ENCODE measurements at regions not wholly inside any gene's neighbourhood (a gene's known extent, or its start where the extent isn't known, plus 50 kb on each side); places are given as distances from the start of the nearest gene placed in this dataset.

DNA sequence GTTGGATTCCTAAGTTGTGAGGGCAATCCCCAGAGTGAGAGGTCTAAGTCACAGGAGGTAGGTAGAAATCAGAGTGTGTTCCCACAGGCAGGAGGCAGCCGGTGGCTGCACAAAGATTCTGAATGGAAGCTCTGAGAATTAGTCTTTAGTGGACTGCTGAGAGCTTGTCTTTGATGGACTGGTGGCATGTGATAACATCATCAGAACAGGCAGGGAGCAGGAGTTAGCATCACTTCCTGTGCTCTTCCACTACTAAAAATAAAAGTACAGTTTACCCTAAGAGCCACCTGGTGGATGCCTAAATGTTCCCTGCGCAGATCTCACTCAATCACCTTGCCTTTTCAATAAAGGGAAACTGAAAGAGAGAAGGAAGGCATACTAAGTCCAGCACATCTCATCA lies 294.6 kb upstream of the POU3F2 start:
- 67 to 83% methylated on average over 2 of the region's 2 CpGs for WGBS, 2 donors
- no peaks in the 10 kb centered on the region for H3K9me3 ChIP-seq

GRCh38 chr6:98546376-98546775 lies 288.0 kb upstream of the POU3F2 start:
- DNase-seq = no peak
- Histone ChIP-seq H3K4me1 (no peaks in the 10 kb centered on the region), H3K9me3 (no peaks in the 10 kb centered on the region), H3K27ac (no peak overlapping the region), H3K4me3 (no peak overlapping the region), H3K36me3 (no peaks in the 10 kb centered on the region), H3K27me3 (no peaks in the 10 kb centered on the region)
- WGBS, 2 donors = 78% methylated on average over 2 of the region's 2 CpGs
- TF ChIP-seq EP300 (IDR thresholded peaks at IDR 0.05) (no peak), POLR2A (IDR thresholded peaks at IDR 0.05) (no peak), POLR2AphosphoS5 (IDR thresholded peaks at IDR 0.05) (no peak)
- TF ChIP-seq, protein P1, sequence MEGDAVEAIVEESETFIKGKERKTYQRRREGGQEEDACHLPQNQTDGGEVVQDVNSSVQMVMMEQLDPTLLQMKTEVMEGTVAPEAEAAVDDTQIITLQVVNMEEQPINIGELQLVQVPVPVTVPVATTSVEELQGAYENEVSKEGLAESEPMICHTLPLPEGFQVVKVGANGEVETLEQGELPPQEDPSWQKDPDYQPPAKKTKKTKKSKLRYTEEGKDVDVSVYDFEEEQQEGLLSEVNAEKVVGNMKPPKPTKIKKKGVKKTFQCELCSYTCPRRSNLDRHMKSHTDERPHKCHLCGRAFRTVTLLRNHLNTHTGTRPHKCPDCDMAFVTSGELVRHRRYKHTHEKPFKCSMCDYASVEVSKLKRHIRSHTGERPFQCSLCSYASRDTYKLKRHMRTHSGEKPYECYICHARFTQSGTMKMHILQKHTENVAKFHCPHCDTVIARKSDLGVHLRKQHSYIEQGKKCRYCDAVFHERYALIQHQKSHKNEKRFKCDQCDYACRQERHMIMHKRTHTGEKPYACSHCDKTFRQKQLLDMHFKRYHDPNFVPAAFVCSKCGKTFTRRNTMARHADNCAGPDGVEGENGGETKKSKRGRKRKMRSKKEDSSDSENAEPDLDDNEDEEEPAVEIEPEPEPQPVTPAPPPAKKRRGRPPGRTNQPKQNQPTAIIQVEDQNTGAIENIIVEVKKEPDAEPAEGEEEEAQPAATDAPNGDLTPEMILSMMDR (IDR thresholded peaks at IDR 0.05) = no peak
- intact Hi-C loops (cut with DNase I) = no loop called here

More for the DNA sequence above, 294.6 kb upstream of the POU3F2 start:
- DNase-seq = no peak
- intact Hi-C loops (cut with DNase I) = no loop called here
- H3K36me3 ChIP-seq = no peaks in the 10 kb centered on the region
- no peak overlapping the region for H3K4me3 ChIP-seq
- H3K4me1 ChIP-seq = no peaks in the 10 kb centered on the region
- no peak overlapping the region for H3K27ac ChIP-seq
- no peaks in the 10 kb centered on the region for H3K27me3 ChIP-seq
- TF ChIP-seq, protein P1 (IDR thresholded peaks at IDR 0.05) = no peak
- TF ChIP-seq POLR2AphosphoS5 (IDR thresholded peaks at IDR 0.05) = no peak
- no peak for TF ChIP-seq POLR2A (IDR thresholded peaks at IDR 0.05)
- TF ChIP-seq EP300 (IDR thresholded peaks at IDR 0.05) = no peak

GRCh38 chr6:98547151-98547550 lies 287.2 kb upstream of the POU3F2 start:
- Histone ChIP-seq H3K27ac (no peak overlapping the region), H3K4me1 (no peaks in the 10 kb centered on the region), H3K9me3 (no peaks in the 10 kb centered on the region), H3K4me3 (no peak overlapping the region), H3K27me3 (no peaks in the 10 kb centered on the region), H3K36me3 (no peaks in the 10 kb centered on the region)
- no peak for DNase-seq
- TF ChIP-seq POLR2AphosphoS5 (IDR thresholded peaks at IDR 0.05) (no peak), EP300 (IDR thresholded peaks at IDR 0.05) (no peak), POLR2A (IDR thresholded peaks at IDR 0.05) (no peak)
- intact Hi-C loops (cut with DNase I) = no loop called here
- WGBS, 2 donors = 68 to 76% methylated on average over 6 of the region's 6 CpGs

GRCh38 chr6:98547634-98548033 lies 286.7 kb upstream of the POU3F2 start:
- 72 to 84% methylated on average over 5 of the region's 5 CpGs for WGBS, 2 donors
- TF ChIP-seq EP300 (IDR thresholded peaks at IDR 0.05) (no peak), POLR2AphosphoS5 (IDR thresholded peaks at IDR 0.05) (no peak), POLR2A (IDR thresholded peaks at IDR 0.05) (no peak)
- TF ChIP-seq, protein P1 (IDR thresholded peaks at IDR 0.05) = no peak

DNA sequence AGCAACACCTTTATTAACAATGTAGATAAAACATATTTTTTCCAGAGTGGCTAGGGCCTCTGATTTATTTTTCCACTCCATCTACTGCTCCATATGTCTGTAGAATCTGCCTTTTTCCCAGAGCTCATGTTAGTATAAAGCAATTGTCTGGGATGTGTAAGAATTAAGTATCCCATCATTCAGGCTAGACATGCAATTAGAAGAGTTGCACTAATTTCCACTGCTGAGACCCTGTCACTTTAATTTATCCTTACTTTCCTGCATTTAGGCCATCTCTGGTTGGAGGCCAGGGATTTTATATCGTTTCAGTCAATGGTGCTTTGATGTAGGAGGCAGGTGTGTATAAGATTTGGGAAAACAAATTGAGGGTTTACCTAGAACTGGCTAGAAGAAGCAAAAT lies 286.1 kb upstream of the POU3F2 start:
- Histone ChIP-seq H3K4me1 (no peaks in the 10 kb centered on the region), H3K36me3 (no peaks in the 10 kb centered on the region), H3K9me3 (no peaks in the 10 kb centered on the region), H3K27me3 (no peaks in the 10 kb centered on the region), H3K27ac (no peak overlapping the region), H3K4me3 (no peak overlapping the region)
- TF ChIP-seq, protein P1 (IDR thresholded peaks at IDR 0.05) = no peak
- TF ChIP-seq POLR2A (IDR thresholded peaks at IDR 0.05) (no peak), EP300 (IDR thresholded peaks at IDR 0.05) (no peak), POLR2AphosphoS5 (IDR thresholded peaks at IDR 0.05) (no peak)
- 35 to 58% methylated on average over 1 of the region's 1 CpG for WGBS, 2 donors
- intact Hi-C loops (cut with DNase I) = no loop called here
- DNase-seq = no peak

More at GRCh38 chr6:98547634-98548033, 286.7 kb upstream of the POU3F2 start:
- intact Hi-C loops (cut with DNase I) = no loop called here
- H3K36me3 ChIP-seq = no peaks in the 10 kb centered on the region
- no peak overlapping the region for H3K4me3 ChIP-seq
- no peaks in the 10 kb centered on the region for H3K4me1 ChIP-seq
- H3K27ac ChIP-seq = no peak overlapping the region
- no peaks in the 10 kb centered on the region for H3K9me3 ChIP-seq
- no peak for DNase-seq
- no peaks in the 10 kb centered on the region for H3K27me3 ChIP-seq

Measured in sigmoid colon (tissue), 6 donors.